Cortex of kidney (tissue), 1 donor: ENCODE measurements at regions not wholly inside any gene's neighbourhood (a gene's known extent, or its start where the extent isn't known, plus 50 kb on each side); places are given as distances from the start of the nearest gene placed in this dataset.

ENCODE experiments used
- DNase-seq: peaks from one replicate; lab custom pipeline; 2025; lab: John Stamatoyannopoulos, UW

- no peak for DNase-seq
Measured at GRCh38 chr20:60510356-60510755, 552.1 kb downstream of the CDH26 start.

GRCh38 chr20:60512443-60512842 is 554.2 kb downstream of the CDH26 start:
- DNase-seq, result no peak

DNA sequence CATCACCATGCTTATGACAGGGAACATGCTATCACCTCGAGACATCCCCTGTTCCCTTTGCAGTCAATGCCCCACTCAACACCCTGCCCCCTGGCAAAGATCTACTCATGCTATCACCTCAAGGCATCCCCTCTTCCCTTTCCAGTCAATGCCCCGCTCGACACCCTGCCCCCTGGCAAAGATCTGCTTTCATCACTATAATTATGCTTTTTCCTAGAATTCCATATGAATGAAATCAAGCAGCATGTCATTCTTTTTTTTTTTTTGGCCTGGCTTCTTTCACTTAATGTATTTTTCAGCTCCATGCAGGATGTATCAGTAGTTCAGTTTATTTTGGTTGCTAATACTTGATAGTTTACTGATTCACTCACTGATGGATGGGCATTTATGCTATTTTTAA is 554.9 kb downstream of the CDH26 start:
- no peak for DNase-seq

GRCh38 chr20:60516442-60516841 is 558.2 kb downstream of the CDH26 start:
- DNase-seq, result no peak

DNA sequence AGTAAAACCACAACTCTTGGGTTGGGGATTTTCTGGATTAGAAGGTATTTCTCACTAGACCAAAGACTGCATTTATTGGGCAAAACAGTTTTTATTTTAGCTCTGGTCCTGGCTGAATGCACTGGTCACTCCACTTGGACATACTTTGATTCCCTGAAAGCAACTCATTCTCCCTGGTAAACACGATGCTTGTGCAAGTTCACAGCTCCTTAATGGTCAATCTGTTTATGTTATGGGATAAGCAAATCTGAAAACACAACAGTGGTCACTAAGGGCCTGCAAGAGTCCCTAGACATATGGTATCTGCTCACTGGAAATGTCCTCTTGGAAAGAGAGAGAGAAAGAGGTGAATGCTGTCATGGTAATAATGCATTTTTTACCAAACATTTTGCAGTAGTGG is 559.8 kb downstream of the CDH26 start:
- no peak for DNase-seq

- no peak for DNase-seq
Measured at GRCh38 chr20:60525397-60525796, 567.2 kb downstream of the CDH26 start.

DNA sequence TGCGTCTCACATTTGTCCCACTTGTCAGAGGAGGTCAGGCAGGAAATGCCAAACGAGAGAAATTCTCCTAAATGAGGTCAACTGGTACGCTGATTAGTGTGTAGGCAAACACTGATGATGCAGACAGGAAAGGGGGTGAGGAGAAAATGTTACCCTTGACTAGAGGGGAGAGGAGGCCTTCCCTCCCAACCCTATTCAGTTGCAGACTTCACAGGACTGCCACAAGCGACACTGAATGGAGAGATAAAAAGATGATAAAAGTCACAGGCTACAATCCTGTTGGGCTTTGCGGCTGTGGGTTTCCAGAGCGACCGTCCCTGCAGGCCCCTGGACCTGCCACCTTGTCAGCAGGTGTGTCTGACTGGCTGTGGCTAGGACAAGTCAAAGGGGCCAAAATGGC is 569.4 kb downstream of the CDH26 start:
- DNase-seq, result no peak

GRCh38 chr20:60528141-60528540 is 569.9 kb downstream of the CDH26 start:
- DNase-seq, result no peak

- DNase-seq, result no peak
Measured at GRCh38 chr20:60529149-60529548, 570.9 kb downstream of the CDH26 start.

DNA sequence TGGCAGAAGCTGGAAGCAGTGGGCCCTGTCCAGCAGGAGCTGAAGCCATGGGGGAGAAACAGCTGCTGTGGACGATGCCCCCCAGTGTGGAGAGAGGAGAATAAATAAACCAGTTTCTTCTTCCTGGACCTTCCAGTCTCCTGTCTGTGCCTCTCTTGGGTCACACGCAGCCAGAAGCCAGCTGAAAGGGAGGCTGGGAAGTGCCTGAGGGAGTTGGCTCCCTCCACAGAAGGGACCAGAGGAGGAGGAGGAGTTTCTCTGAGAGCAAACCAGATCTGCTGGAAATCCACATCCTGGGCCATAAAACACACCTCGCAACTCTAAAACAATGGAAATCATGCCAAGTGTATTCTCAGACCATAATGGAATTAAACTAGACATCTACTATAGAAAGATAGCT is 577.0 kb downstream of the CDH26 start:
- DNase-seq, result no peak

GRCh38 chr20:60540591-60540990 is 582.4 kb downstream of the CDH26 start:
- DNase-seq, result no peak

DNA sequence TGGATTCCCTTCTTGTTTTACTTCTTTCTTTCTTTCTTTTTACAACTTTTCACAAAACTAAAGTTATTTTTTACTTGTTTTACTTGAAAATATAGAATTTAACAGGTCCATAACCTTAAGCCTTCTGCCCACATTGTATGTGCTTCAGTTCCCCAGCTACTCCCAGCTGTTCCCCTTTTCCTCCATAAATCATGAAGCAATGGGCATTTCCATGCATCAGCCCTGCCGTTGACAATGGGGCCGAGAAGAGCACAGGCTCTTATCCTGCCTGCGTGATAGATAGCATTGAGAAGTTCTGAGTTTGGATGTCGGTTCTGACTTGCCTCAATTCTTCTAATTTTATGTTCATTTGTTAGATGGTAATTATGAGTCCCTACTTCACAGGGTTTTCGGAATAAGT is 583.8 kb downstream of the CDH26 start:
- no peak for DNase-seq

GRCh38 chr20:60543598-60543997 is 585.4 kb downstream of the CDH26 start:
- no peak for DNase-seq

- no peak for DNase-seq
Measured at GRCh38 chr20:60553095-60553494, 594.9 kb downstream of the CDH26 start.

DNA sequence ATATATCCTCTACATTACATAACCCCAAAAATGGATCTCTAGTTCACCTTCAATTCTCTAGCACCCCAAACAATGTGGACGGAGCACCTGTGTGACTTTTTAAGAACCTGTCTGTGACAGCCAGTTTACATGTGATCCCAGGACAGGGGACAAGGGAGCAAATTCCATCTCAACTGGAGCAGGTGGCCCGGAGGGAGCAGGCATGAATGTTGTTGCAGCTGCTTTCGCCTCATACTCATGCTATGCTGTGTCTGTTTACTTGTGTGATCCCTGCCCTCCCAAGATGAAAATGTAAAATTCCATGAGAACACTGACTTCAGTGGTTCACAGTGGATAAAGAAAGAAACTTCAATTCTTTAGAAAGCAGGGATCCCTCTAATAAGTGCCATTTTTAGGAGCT is 600.3 kb downstream of the CDH26 start:
- DNase-seq, result no peak

GRCh38 chr20:60559462-60559861 is 601.2 kb downstream of the CDH26 start:
- no peak for DNase-seq

GRCh38 chr20:60561052-60561451 is 602.8 kb downstream of the CDH26 start:
- DNase-seq, result no peak

GRCh38 chr20:60565083-60565482 is 606.9 kb downstream of the CDH26 start:
- DNase-seq, result no peak

- no peak for DNase-seq
Measured at GRCh38 chr20:60565551-60565950, 607.3 kb downstream of the CDH26 start.

GRCh38 chr20:60569116-60569515 is 610.9 kb downstream of the CDH26 start:
- no peak for DNase-seq

DNA sequence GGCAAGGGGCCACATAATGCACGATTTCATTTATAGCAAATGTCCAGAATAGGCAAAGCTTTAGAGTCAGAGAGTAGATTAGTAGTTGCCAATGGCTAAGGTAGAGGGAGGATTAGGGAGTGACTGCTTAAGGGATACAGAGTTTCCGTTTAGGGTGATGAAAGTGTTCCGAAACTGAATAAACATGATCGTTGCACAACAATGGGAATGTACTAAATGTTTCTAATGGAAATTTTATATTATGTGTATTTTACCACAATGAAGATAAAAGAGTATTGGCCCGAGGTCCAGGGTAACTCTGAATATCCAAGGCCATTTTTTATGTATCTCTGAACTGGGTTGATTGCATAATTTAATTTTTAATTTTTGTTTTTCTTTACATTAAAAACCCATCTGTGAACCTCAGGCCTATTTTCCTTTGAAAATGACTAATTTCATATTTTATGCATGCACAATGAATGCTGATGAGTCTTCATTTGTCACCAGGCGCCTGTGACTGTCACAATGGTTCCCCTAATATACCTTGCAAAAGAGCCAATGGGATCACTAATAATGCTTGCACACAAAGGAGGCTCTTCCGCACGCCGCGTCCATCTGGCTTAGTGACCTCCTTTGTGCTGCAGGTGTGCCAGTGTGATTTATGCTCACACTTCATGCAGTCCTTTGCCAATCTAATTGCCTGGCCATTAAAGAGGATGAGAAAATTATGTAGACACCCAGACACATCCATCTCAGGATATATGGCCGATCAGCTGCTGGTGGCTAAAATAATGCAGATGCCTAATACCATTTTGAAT is 612.5 kb downstream of the CDH26 start:
- DNase-seq, result no peak

DNA sequence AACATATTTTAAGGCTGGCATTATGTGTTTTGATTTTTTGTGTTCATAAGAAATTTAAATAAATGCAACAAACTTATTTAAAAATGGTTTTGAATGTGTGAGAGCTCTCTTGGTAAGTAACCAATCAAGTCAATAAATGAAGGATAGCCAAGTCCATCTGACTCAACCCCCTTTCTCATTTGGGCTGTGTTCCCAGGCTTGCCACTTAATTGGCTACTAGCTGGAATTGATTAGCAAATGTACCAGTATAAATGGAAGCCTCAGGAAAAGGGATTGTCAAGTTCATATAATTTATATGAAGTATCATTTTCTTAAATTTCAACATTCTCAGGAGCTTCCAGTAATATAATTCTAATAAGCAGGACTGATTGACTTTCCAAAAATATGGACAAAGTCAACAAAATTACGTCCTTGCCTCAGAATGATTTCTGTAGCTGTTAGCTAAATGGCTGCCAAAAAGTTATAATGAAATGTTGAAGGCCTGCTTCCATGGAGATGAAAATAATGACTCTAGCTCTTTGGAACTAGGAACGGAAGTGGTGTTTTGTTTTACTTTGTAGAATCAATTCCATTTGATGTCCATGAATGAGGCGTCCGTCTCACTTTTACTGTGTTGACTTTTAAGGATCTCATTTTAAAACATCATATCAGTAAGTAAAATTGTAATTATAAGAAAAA is 614.9 kb downstream of the CDH26 start:
- no peak for DNase-seq

DNA sequence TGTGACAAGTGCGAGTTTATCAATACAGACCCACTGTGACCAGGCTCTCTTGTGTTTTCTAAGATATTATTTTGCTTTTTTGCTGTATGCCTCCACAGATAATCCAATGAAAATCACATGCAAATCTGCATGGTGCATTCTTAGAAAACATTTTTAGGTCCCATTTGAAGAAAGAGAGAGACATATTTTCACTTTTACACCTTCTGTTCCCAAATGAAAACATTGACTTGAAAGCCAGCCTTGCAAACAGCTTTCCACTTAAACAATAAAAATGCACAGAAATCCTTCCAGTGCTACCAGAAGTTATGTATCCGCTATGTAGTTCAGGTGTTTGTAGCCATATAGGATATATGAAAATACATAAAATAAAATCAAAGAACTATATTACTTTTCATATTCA is 618.0 kb downstream of the CDH26 start:
- no peak for DNase-seq
